Loucy (cell line): ENCODE measurements at regions not wholly inside any gene's neighbourhood (a gene's known extent, or its start where the extent isn't known, plus 50 kb on each side); places are given as distances from the start of the nearest gene placed in this dataset.

Experiments
- CTCF ChIP-seq: fragments of 200-600 bp; sonication (generic); conservative IDR thresholded peaks from 2 replicates; pipeline ENCODE4 v1.5.1; 2014; ENCODE audit warnings: mild to moderate bottlenecking, antibody characterized with exemption, low read length
- EZH2phosphoT487 ChIP-seq: fragments of 200-600 bp; IDR thresholded peaks from 2 replicates; pipeline ENCODE4 v1.6.1; 2018; ENCODE audit warnings: antibody characterized with exemption, mild to moderate bottlenecking, moderate library complexity, borderline replicate concordance

- TF ChIP-seq CTCF, result no peak
- no peak for TF ChIP-seq EZH2phosphoT487
These were observed 243.1 kb downstream of the ADCYAP1 start for GRCh38 chr18:1147730-1148129.
